A549 (cell line): ENCODE measurements at regions not wholly inside any gene's neighbourhood (a gene's known extent, or its start where the extent isn't known, plus 50 kb on each side); places are given as distances from the start of the nearest gene placed in this dataset.
A peak's percentile ranks its signal among the peaks of the same experiment; 100 is the strongest.

Source experiments
- ATAC-seq, 2 experiments: fragments of 200-7000 bp in 1 of 2; fragments of >200 bp in 1 of 2; cut with Nextera tagmentation in 1 of 2; cut with Tn5 transposase in 1 of 2; 3 replicates each; pipeline versions ENCODE4 v1.8.0 to v1.9.1; 2018 to 2020; ENCODE audit warnings: mild to moderate bottlenecking in 1 of 2, moderate library complexity in 1 of 2
- CTCF ChIA-PET: fragments of 300-600 bp; sonication (Branson Sonifier 250); formaldehyde crosslinking; extraction: SDS; loops from one replicate; lab custom pipeline; 2021; ENCODE audit warnings: antibody characterized with exemption, inconsistent platforms; lab: Yijun Ruan, JAX
- POLR2A ChIA-PET: fragments of 350-600 bp; formaldehyde crosslinking; extraction: SDS; loops from one replicate; lab custom pipeline; 2021; ENCODE audit warnings: antibody characterized with exemption, inconsistent platforms; lab: Yijun Ruan, JAX
- DNase-seq, 2 experiments: peaks; one replicate each; pipeline versions ENCODE4 v3.0.0 to v3.0.0-alpha.2; 2011 to 2016; ENCODE audit warnings: low read depth in 1 of 2, low spot score in 1 of 2
- FAIRE-seq: peaks from 2 replicates; lab custom pipeline; 2011; peaks lifted over from hg19 to GRCh38; lab: Jason Lieb, UNC
- H3K27ac ChIP-seq, 2 experiments: fragments of >200 bp; sonication (Bioruptor Twin); formaldehyde crosslinking; 3 replicates each; pipeline ENCODE4 v1.5.1; 2016 to 2017
- H3K4me1 ChIP-seq: fragments of >200 bp; sonication (Bioruptor Twin); formaldehyde crosslinking; 3 replicates; pipeline ENCODE4 v1.6.1; 2016
- H3K4me2 ChIP-seq: fragments of >200 bp; sonication (Bioruptor Twin); formaldehyde crosslinking; 3 replicates; pipeline ENCODE4 v1.6.1; 2016
- H3K4me3 ChIP-seq: fragments of >200 bp; sonication (Bioruptor Twin); formaldehyde crosslinking; 3 replicates; pipeline ENCODE4 v1.5.1; 2016
- H3K9me3 ChIP-seq: fragments of >200 bp; sonication (Bioruptor Twin); formaldehyde crosslinking; 3 replicates; pipeline ENCODE4 v1.6.1; 2016
- ATOH8 ChIP-seq: fragments of 250-450 bp; sonication (Bioruptor Pico); IDR thresholded peaks from 2 replicates; pipeline ENCODE4 v1.5.0; 2020; ENCODE audit warnings: low read depth, mild to moderate bottlenecking, moderate library complexity
- BCL3 ChIP-seq: fragments of >200 bp; sonication (Bioruptor Twin); formaldehyde crosslinking; IDR thresholded peaks from 3 replicates; pipeline ENCODE4 v1.6.1; 2016
- BHLHE40 ChIP-seq: IDR thresholded peaks from 2 replicates; pipeline ENCODE4 v1.6.1; 2012; ENCODE audit warnings: low read depth, low read length, inconsistent platforms
- CHD4 ChIP-seq: fragments of 200-600 bp; sonication (generic); IDR thresholded peaks from 2 replicates; pipeline ENCODE4 v1.6.1; 2016; ENCODE audit warnings: antibody characterized with exemption, mild to moderate bottlenecking, borderline replicate concordance
- EHF ChIP-seq: fragments of 250-450 bp; sonication (Bioruptor Pico); IDR thresholded peaks from 2 replicates; pipeline ENCODE4 v1.5.0; 2020; ENCODE audit warnings: mild to moderate bottlenecking
- GATA3 ChIP-seq: IDR thresholded peaks from 2 replicates; pipeline ENCODE4 v1.6.1; 2012; ENCODE audit warnings: borderline replicate concordance
- HDAC2 ChIP-seq: fragments of 200-600 bp; sonication (generic); IDR thresholded peaks from 2 replicates; pipeline ENCODE4 v1.6.1; 2016
- HES2 ChIP-seq: fragments of >200 bp; sonication (Bioruptor Twin); formaldehyde crosslinking; IDR thresholded peaks from 2 replicates; pipeline ENCODE4 v1.6.1; 2016
- HOXA7 ChIP-seq: fragments of 250-450 bp; sonication (Bioruptor Pico); IDR thresholded peaks from 2 replicates; pipeline ENCODE4 v1.5.0; 2020; ENCODE audit warnings: mild to moderate bottlenecking, moderate library complexity
- KDM1A ChIP-seq: fragments of 200-600 bp; sonication (generic); IDR thresholded peaks from 2 replicates; pipeline ENCODE4 v1.6.1; 2016; ENCODE audit warnings: low read depth, mild to moderate bottlenecking
- NFE2L2 ChIP-seq: fragments of 150-350 bp; conservative IDR thresholded peaks from 2 replicates; pipeline ENCODE4 v1.6.1; 2014; ENCODE audit warnings: low read length
- PBX3 ChIP-seq: IDR thresholded peaks from 2 replicates; pipeline ENCODE4 v1.6.1; 2012
- POLR2A ChIP-seq: IDR thresholded peaks from 2 replicates; pipeline ENCODE4 v1.6.1; 2012; ENCODE audit warnings: mild to moderate bottlenecking, low read length
- RAD21 ChIP-seq, 2 experiments: fragments of >200 bp in 1 of 2; sonication (Bioruptor Twin) in 1 of 2; formaldehyde crosslinking in 1 of 2; IDR thresholded peaks in 1 of 2; conservative IDR thresholded peaks in 1 of 2; 2 replicates in 1 of 2; 3 replicates in 1 of 2; pipeline ENCODE4 v1.6.1; 2012 to 2018; ENCODE audit warnings: inconsistent platforms in 1 of 2
- REST ChIP-seq: fragments of 200-600 bp; sonication (generic); IDR thresholded peaks from 2 replicates; pipeline ENCODE4 v1.6.1; 2016; ENCODE audit warnings: antibody characterized with exemption, mild to moderate bottlenecking, moderate library complexity
- RFX5 ChIP-seq: fragments of 450-650 bp; IDR thresholded peaks from 2 replicates; pipeline ENCODE4 v1.7.1; 2014; ENCODE audit warnings: antibody characterized with exemption, mild to moderate bottlenecking, moderate library complexity
- RNF2 ChIP-seq: fragments of 200-600 bp; sonication (generic); IDR thresholded peaks from 2 replicates; pipeline ENCODE4 v1.6.1; 2016; ENCODE audit warnings: low read depth, mild to moderate bottlenecking, antibody characterized with exemption, moderate library complexity, borderline replicate concordance
- SMC3 ChIP-seq: fragments of >200 bp; sonication (Bioruptor Twin); formaldehyde crosslinking; IDR thresholded peaks from 3 replicates; pipeline ENCODE4 v1.6.1; 2018; ENCODE audit warnings: inconsistent platforms
- TFCP2L1 ChIP-seq: fragments of 250-450 bp; sonication (Bioruptor Pico); IDR thresholded peaks from 2 replicates; pipeline ENCODE4 v1.5.0; 2021; ENCODE audit warnings: mild to moderate bottlenecking
- USF2 ChIP-seq: fragments of 450-650 bp; IDR thresholded peaks from 2 replicates; pipeline ENCODE4 v1.6.1; 2014; ENCODE audit warnings: antibody characterized with exemption
- ZSCAN20 ChIP-seq: fragments of 250-450 bp; sonication (Bioruptor Pico); IDR thresholded peaks from 2 replicates; pipeline ENCODE4 v1.8.0; 2022; ENCODE audit warnings: mild to moderate bottlenecking, moderate library complexity
- WGBS: methylation state at CpG from one replicate; pipeline ENCODE4 v1.1.6; 2017; ENCODE audit errors: missing lambda C conversion rate; 5-methylcytosine and 5-hydroxymethylcytosine counted together

- TF ChIP-seq REST (no peak), HOXA7 (CRISPR knock-in tag) (no peak), BCL3 (no peak), SMC3 (peak; percentile 32; the same call in 2 of the 3 replicates), EHF (no peak), KDM1A (no peak), BHLHE40 (no peak), TFCP2L1 (no peak), ZSCAN20 (CRISPR knock-in tag) (no peak), POLR2A (no peak), GATA3 (no peak), HDAC2 (no peak), RAD21 (conservative IDR thresholded peaks at IDR 0.05 in 1 of 2, IDR thresholded peaks at IDR 0.05 in 1 of 2) (peak; percentile 33 to 42; a peak in 3 of 5 replicates), RFX5 (no peak), PBX3 (no peak)
Observed at GRCh38 chr16:85296859-85297660, 184.8 kb upstream of the CIBAR2 start (continued).

- H3K4me1 ChIP-seq, result peaks cover 11% of the 10 kb centered on the region
- FAIRE-seq (no peak), DNase-seq (no peak), ATAC-seq (no peak)
- no peak overlapping the region for H3K27ac ChIP-seq
- no peaks in the 10 kb centered on the region for H3K9me3 ChIP-seq
- no peak overlapping the region for H3K4me3 ChIP-seq
- CTCF ChIA-PET, result interaction anchor here (0.8 to 4.5 kb wide), 25 partner anchors 7 to 556 kb away, joined by 3 to 46 read pairs (median 4); partner anchors contain the start of gene CIBAR2
- TF ChIP-seq NFE2L2 (no peak), EHF (no peak), HES2 (no peak), RNF2 (no peak), ATOH8 (no peak), USF2 (no peak), CHD4 (no peak)
- POLR2A ChIA-PET, result interaction anchor here (0.6 kb wide), 1 partner anchor 1460 kb away, joined by 8 read pairs; no protein-coding TSS in a partner anchor
- WGBS, result 91% methylated on average over 9 of the region's 9 CpGs
- H3K4me2 ChIP-seq, result no peak overlapping the region
Observed at GRCh38 chr16:85297881-85298280, 185.6 kb upstream of the CIBAR2 start.
